Glutamatergic neuron (in vitro differentiated cells): ENCODE measurements at regions not wholly inside any gene's neighbourhood (a gene's known extent, or its start where the extent isn't known, plus 50 kb on each side); places are given as distances from the start of the nearest gene placed in this dataset.

Experiments
- DNase-seq: peaks from one replicate; pipeline ENCODE4 v3.0.0; 2022
- H3K27ac Mint-ChIP-seq: one replicate; pipeline ENCODE4 v1.8.0; 2020; ENCODE audit warnings: mild to moderate bottlenecking, mixed read lengths, inconsistent platforms; ENCODE audit not compliant: unreplicated experiment
- H3K27me3 Mint-ChIP-seq: one replicate; pipeline ENCODE4 v1.8.0; 2020; ENCODE audit warnings: mild to moderate bottlenecking, moderate library complexity, mixed read lengths, inconsistent platforms; ENCODE audit not compliant: unreplicated experiment
- H3K36me3 Mint-ChIP-seq: one replicate; pipeline ENCODE4 v1.8.0; 2020; ENCODE audit warnings: mild to moderate bottlenecking, mixed read lengths, inconsistent platforms; ENCODE audit not compliant: unreplicated experiment
- H3K4me1 Mint-ChIP-seq: one replicate; pipeline ENCODE4 v1.8.0; 2020; ENCODE audit warnings: mild to moderate bottlenecking, low read depth, mixed read lengths, inconsistent platforms; ENCODE audit not compliant: unreplicated experiment
- H3K4me3 Mint-ChIP-seq: one replicate; pipeline ENCODE4 v1.8.0; 2020; ENCODE audit warnings: mild to moderate bottlenecking, mixed read lengths, inconsistent platforms; ENCODE audit not compliant: unreplicated experiment
- H3K9me3 Mint-ChIP-seq: one replicate; pipeline ENCODE4 v1.8.0; 2020; ENCODE audit warnings: mild to moderate bottlenecking, moderate library complexity, mixed read lengths, inconsistent platforms; ENCODE audit not compliant: unreplicated experiment
- TF ChIP-seq, protein P1 (sequence below): fragments of 200-600 bp; sonication (generic); IDR thresholded peaks from one replicate; pipeline ENCODE4 v1.5.0; 2021; ENCODE audit not compliant: partially characterized antibody, unreplicated experiment

DNA sequence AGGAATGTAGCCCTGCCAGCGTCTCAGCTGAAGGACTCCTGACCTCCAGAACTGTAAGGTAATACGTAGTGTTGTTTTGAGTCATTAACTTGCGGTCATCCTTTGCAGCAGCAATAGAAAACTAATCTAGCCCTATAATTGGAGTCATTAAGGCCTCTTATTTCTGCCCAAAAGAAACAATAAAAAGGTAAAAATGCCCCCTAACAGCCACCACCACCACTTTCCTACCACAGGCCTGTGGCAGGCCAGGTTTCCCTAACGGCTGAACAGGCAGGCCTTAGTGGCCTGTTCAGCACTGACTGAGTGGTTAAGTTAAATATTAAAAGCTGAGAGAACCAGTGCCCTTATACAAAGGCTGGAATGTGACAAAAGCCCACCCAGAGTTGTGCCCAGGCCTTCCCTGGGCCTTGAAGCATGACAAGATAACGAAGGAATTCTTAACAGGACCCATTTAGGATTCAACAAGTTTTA, 286.5 kb upstream of the ERCC4 start:
- Mint-ChIP-seq H3K4me1 (no peaks in the 10 kb centered on the region), H3K9me3 (no peaks in the 10 kb centered on the region), H3K4me3 (no peak overlapping the region), H3K36me3 (no peaks in the 10 kb centered on the region), H3K27ac (no peak overlapping the region), H3K27me3 (peaks cover 2% of the 10 kb centered on the region)
- DNase-seq = no peak
- TF ChIP-seq, protein P1, sequence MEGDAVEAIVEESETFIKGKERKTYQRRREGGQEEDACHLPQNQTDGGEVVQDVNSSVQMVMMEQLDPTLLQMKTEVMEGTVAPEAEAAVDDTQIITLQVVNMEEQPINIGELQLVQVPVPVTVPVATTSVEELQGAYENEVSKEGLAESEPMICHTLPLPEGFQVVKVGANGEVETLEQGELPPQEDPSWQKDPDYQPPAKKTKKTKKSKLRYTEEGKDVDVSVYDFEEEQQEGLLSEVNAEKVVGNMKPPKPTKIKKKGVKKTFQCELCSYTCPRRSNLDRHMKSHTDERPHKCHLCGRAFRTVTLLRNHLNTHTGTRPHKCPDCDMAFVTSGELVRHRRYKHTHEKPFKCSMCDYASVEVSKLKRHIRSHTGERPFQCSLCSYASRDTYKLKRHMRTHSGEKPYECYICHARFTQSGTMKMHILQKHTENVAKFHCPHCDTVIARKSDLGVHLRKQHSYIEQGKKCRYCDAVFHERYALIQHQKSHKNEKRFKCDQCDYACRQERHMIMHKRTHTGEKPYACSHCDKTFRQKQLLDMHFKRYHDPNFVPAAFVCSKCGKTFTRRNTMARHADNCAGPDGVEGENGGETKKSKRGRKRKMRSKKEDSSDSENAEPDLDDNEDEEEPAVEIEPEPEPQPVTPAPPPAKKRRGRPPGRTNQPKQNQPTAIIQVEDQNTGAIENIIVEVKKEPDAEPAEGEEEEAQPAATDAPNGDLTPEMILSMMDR = no peak

DNA sequence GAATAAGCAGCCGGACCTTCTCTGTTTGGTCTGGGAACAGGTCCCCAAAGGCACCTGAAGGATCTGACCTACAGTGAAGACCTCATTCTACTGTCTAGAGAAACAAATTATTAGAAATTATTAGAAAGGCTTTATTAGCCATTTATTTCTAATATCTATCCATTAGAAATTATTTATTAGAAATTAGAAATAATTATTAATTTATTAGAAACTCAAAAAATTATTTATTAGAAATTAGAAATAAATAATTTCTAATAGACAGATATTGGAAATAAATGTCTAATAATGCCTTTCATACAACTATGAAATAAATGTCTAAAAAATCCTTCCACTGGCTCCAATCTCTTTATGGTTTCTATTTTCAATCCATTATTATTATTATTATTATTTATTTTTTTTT, 285.7 kb upstream of the ERCC4 start:
- TF ChIP-seq, protein P1 = no peak
- DNase-seq = no peak
- no peaks in the 10 kb centered on the region for H3K9me3 Mint-ChIP-seq
- no peaks in the 10 kb centered on the region for H3K4me1 Mint-ChIP-seq
- no peak overlapping the region for H3K4me3 Mint-ChIP-seq
- peaks cover 2% of the 10 kb centered on the region for H3K27me3 Mint-ChIP-seq
- H3K36me3 Mint-ChIP-seq = no peaks in the 10 kb centered on the region
- no peak overlapping the region for H3K27ac Mint-ChIP-seq

DNA sequence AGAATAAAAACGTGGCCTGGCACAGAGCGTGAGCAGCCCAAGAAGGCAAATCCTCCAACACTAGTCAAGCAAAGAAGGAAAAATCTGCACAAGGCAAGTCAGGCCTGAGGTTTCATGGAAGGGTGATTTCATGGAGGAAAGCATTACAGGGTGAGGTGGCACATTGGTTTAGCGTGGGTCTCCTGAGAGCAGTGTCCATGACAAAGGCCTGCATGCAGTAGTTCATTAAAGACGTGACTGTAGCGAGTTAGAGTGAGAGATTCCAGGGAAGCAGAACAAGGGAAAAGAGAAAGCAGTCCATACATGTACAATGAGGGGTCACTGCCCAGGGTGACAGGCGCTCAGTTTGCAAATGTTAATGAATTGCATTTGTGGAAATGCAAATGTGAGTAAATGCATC, 285.0 kb upstream of the ERCC4 start:
- Mint-ChIP-seq H3K27ac (no peak overlapping the region), H3K4me1 (no peaks in the 10 kb centered on the region)

DNA sequence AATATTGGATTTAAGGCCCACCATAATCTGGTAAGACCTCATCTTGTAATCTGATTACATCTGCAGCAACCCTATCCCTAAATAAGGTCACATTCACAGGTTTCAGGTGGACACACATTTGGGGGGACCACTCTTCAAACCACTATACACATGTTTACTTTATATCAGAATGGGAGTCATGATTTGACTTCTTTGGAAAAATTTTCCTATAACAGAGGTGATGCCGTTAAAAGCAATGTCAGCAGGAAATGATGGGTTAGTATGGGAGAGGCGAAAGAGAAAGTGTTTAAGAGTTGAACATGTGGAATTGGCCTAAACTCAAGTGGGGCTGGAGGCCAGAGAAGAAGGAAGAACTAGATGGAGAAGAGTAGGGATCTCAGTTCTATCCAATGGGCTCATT, 281.7 kb upstream of the ERCC4 start:
- H3K4me3 Mint-ChIP-seq = no peak overlapping the region
- no peaks in the 10 kb centered on the region for H3K36me3 Mint-ChIP-seq
- no peak overlapping the region for H3K27ac Mint-ChIP-seq
- no peaks in the 10 kb centered on the region for H3K4me1 Mint-ChIP-seq
- TF ChIP-seq, protein P1 = no peak
- peaks cover 2% of the 10 kb centered on the region for H3K27me3 Mint-ChIP-seq
- H3K9me3 Mint-ChIP-seq = no peaks in the 10 kb centered on the region
- DNase-seq = no peak

More for the DNA sequence above, 285.0 kb upstream of the ERCC4 start:
- no peaks in the 10 kb centered on the region for H3K9me3 Mint-ChIP-seq
- DNase-seq = no peak
- TF ChIP-seq, protein P1 = no peak
- H3K36me3 Mint-ChIP-seq = no peaks in the 10 kb centered on the region
- peaks cover 2% of the 10 kb centered on the region for H3K27me3 Mint-ChIP-seq
- no peak overlapping the region for H3K4me3 Mint-ChIP-seq

DNA sequence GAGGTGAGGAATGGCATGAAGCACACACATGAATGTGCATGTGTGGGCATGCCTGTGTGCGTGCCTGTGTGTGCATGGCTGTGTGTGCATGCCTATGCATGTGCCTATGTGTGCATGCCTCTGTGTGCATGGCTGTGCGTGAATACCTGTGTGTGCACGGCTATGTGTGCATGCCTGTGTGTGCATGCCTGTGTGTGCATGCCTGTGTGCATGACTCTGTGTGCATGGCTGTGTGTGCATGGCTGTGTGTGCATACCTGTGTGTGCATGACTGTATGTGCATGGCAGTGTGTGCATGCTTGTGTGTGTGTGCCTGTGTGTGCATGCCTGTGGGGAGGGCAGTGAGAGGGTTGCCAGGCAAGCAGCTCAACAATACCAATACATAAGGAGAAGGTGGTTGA, 276.5 kb upstream of the ERCC4 start:
- H3K4me1 Mint-ChIP-seq = no peaks in the 10 kb centered on the region
- no peak overlapping the region for H3K27ac Mint-ChIP-seq
- no peak overlapping the region for H3K4me3 Mint-ChIP-seq
- TF ChIP-seq, protein P1 = no peak
- no peaks in the 10 kb centered on the region for H3K27me3 Mint-ChIP-seq
- no peaks in the 10 kb centered on the region for H3K36me3 Mint-ChIP-seq
- no peaks in the 10 kb centered on the region for H3K9me3 Mint-ChIP-seq
- DNase-seq = no peak
